ENCODE measurements at regions not wholly inside any gene's neighbourhood (a gene's known extent, or its start where the extent isn't known, plus 50 kb on each side); places are given as distances from the start of the nearest gene placed in this dataset.

- Histone ChIP-seq H3K27ac (no peak overlapping the region), H3K4me1 (no peaks in the 10 kb centered on the region), H3K27me3 (no peaks in the 10 kb centered on the region), H3K4me3 (no peak overlapping the region), H3K9me3 (no peaks in the 10 kb centered on the region), H3K36me3 (ENCODE audit: low read depth, missing control alignments) (no peaks in the 10 kb centered on the region)
- intact Hi-C loops (cut with DNase I; ENCODE audit: low total_unique reads): no loop called here
- TF ChIP-seq, protein P1, sequence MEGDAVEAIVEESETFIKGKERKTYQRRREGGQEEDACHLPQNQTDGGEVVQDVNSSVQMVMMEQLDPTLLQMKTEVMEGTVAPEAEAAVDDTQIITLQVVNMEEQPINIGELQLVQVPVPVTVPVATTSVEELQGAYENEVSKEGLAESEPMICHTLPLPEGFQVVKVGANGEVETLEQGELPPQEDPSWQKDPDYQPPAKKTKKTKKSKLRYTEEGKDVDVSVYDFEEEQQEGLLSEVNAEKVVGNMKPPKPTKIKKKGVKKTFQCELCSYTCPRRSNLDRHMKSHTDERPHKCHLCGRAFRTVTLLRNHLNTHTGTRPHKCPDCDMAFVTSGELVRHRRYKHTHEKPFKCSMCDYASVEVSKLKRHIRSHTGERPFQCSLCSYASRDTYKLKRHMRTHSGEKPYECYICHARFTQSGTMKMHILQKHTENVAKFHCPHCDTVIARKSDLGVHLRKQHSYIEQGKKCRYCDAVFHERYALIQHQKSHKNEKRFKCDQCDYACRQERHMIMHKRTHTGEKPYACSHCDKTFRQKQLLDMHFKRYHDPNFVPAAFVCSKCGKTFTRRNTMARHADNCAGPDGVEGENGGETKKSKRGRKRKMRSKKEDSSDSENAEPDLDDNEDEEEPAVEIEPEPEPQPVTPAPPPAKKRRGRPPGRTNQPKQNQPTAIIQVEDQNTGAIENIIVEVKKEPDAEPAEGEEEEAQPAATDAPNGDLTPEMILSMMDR (IDR thresholded peaks at IDR 0.05): no peak
- no peak for TF ChIP-seq POLR2A (IDR thresholded peaks at IDR 0.05)
- 60 to 61% methylated on average over 2 of the region's 2 CpGs for WGBS, 2 donors
- DNase-seq: no peak
Measured at GRCh38 chr12:74381958-74382357, 155.7 kb upstream of the ATXN7L3B start.

- H3K4me1 ChIP-seq: no peaks in the 10 kb centered on the region
- no peaks in the 10 kb centered on the region for H3K9me3 ChIP-seq
- H3K4me3 ChIP-seq: no peak overlapping the region
- intact Hi-C loops (cut with DNase I; ENCODE audit: low total_unique reads): no loop called here
- no peak overlapping the region for H3K27ac ChIP-seq
- no peak for TF ChIP-seq POLR2A (IDR thresholded peaks at IDR 0.05)
- TF ChIP-seq, protein P1 (IDR thresholded peaks at IDR 0.05): no peak
- H3K36me3 ChIP-seq (ENCODE audit: low read depth, missing control alignments): no peaks in the 10 kb centered on the region
- no peaks in the 10 kb centered on the region for H3K27me3 ChIP-seq
- DNase-seq: no peak
Measured at GRCh38 chr12:74382983-74383382, 154.7 kb upstream of the ATXN7L3B start.

- no peaks in the 10 kb centered on the region for H3K36me3 ChIP-seq (ENCODE audit: low read depth, missing control alignments)
- H3K4me3 ChIP-seq: no peak overlapping the region
- intact Hi-C loops (cut with DNase I; ENCODE audit: low total_unique reads): no loop called here
- TF ChIP-seq, protein P1 (IDR thresholded peaks at IDR 0.05): no peak
- no peak for TF ChIP-seq POLR2A (IDR thresholded peaks at IDR 0.05)
- H3K27ac ChIP-seq: no peak overlapping the region
- H3K27me3 ChIP-seq: no peaks in the 10 kb centered on the region
- 87 to 95% methylated on average over 7 of the region's 7 CpGs for WGBS, 2 donors
- no peaks in the 10 kb centered on the region for H3K4me1 ChIP-seq
- no peak for DNase-seq
- no peaks in the 10 kb centered on the region for H3K9me3 ChIP-seq
Measured at GRCh38 chr12:74391283-74391682, 146.4 kb upstream of the ATXN7L3B start.

DNA sequence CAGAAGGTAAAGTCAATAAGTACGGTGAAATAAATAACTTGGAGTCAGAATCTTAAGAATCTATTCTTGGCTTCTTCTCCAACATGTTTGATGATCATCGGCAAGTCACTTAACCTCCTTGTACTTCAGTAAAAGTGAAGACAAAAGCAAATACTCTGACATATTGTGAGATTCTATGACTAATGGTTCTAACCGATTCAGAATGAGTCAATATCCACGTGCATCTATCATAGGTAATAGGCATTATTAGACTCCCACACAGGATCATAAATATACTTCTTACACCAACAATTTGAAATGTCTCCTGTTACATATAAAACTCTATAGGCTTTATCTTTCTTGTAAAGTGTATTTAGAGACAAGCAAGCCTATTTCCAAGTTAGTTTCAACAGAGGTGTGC lies 144.4 kb upstream of the ATXN7L3B start:
- no peak overlapping the region for H3K4me3 ChIP-seq
- no peak for DNase-seq
- no peaks in the 10 kb centered on the region for H3K9me3 ChIP-seq
- no peaks in the 10 kb centered on the region for H3K4me1 ChIP-seq
- H3K36me3 ChIP-seq (ENCODE audit: low read depth, missing control alignments): no peaks in the 10 kb centered on the region
- 70 to 73% methylated on average over 4 of the region's 4 CpGs for WGBS, 2 donors
- intact Hi-C loops (cut with DNase I; ENCODE audit: low total_unique reads): no loop called here
- H3K27me3 ChIP-seq: no peaks in the 10 kb centered on the region
- TF ChIP-seq, protein P1 (IDR thresholded peaks at IDR 0.05): no peak
- TF ChIP-seq POLR2A (IDR thresholded peaks at IDR 0.05): no peak
- H3K27ac ChIP-seq: no peak overlapping the region

GRCh38 chr12:74394647-74395046 lies 143.0 kb upstream of the ATXN7L3B start:
- no peak for TF ChIP-seq POLR2A (IDR thresholded peaks at IDR 0.05)
- TF ChIP-seq, protein P1 (IDR thresholded peaks at IDR 0.05): no peak
- 79 to 82% methylated on average over 1 of the region's 1 CpG for WGBS, 2 donors
- no peaks in the 10 kb centered on the region for H3K4me1 ChIP-seq
- no peak for DNase-seq
- no peaks in the 10 kb centered on the region for H3K36me3 ChIP-seq (ENCODE audit: low read depth, missing control alignments)
- H3K27me3 ChIP-seq: no peaks in the 10 kb centered on the region
- intact Hi-C loops (cut with DNase I; ENCODE audit: low total_unique reads): no loop called here
- no peak overlapping the region for H3K27ac ChIP-seq
- no peaks in the 10 kb centered on the region for H3K9me3 ChIP-seq
- H3K4me3 ChIP-seq: no peak overlapping the region

All from testis (tissue), 2 donors.